ENCODE measurements at regions not wholly inside any gene's neighbourhood (a gene's known extent, or its start where the extent isn't known, plus 50 kb on each side); places are given as distances from the start of the nearest gene placed in this dataset.
"Not testable (repeated sequence)": the region's sequence is repeated elsewhere in the genome, so short reads cannot be mapped to it uniquely, and the experiment has no call there.

GRCh38 chr2:228507231-228507824 is 325.8 kb upstream of the SPHKAP start:
- no peak for DNase-seq

- DNase-seq: no peak
These were observed 322.2 kb upstream of the SPHKAP start for GRCh38 chr2:228503731-228504130.

- no peak for DNase-seq
These were observed 312.4 kb upstream of the SPHKAP start for GRCh38 chr2:228493852-228494251.

GRCh38 chr2:228479014-228479413 is 297.5 kb upstream of the SPHKAP start:
- no peak for DNase-seq

GRCh38 chr2:228474466-228474865 is 293.0 kb upstream of the SPHKAP start:
- DNase-seq: no peak

- no peak for DNase-seq
These were observed 288.2 kb upstream of the SPHKAP start for GRCh38 chr2:228469721-228470120.

GRCh38 chr2:228466851-228467250 is 285.4 kb upstream of the SPHKAP start:
- no peak for DNase-seq

GRCh38 chr2:228465408-228465807 is 283.9 kb upstream of the SPHKAP start:
- no peak for DNase-seq

GRCh38 chr2:228458364-228458763 is 276.9 kb upstream of the SPHKAP start:
- no peak for DNase-seq

- DNase-seq: no peak
These were observed 265.9 kb upstream of the SPHKAP start for GRCh38 chr2:228447266-228447915.

- peak; percentile 21 for DNase-seq
These were observed 265.2 kb upstream of the SPHKAP start for GRCh38 chr2:228446734-228447133.

GRCh38 chr2:228444161-228444560 is 262.7 kb upstream of the SPHKAP start:
- DNase-seq: no peak

- no peak for DNase-seq
These were observed 252.2 kb upstream of the SPHKAP start for GRCh38 chr2:228433721-228434120.

- no peak for DNase-seq
These were observed 250.6 kb upstream of the SPHKAP start for GRCh38 chr2:228432116-228432515.

- no peak for DNase-seq
These were observed 249.5 kb upstream of the SPHKAP start for GRCh38 chr2:228430986-228431385.

GRCh38 chr2:228426502-228427216 is 245.2 kb upstream of the SPHKAP start:
- no peak for DNase-seq

- not testable (repeated sequence) for DNase-seq
These were observed 244.0 kb upstream of the SPHKAP start for GRCh38 chr2:228425411-228426060.

- peak; percentile 61 for DNase-seq
These were observed 236.5 kb upstream of the SPHKAP start for GRCh38 chr2:228417956-228418355.

GRCh38 chr2:228417526-228417925 is 236.0 kb upstream of the SPHKAP start:
- peak; percentile 10 for DNase-seq

- DNase-seq: no peak
These were observed 228.6 kb upstream of the SPHKAP start for GRCh38 chr2:228410061-228410460.

GRCh38 chr2:228409493-228409892 is 228.0 kb upstream of the SPHKAP start:
- no peak for DNase-seq

- DNase-seq: no peak
These were observed 227.2 kb upstream of the SPHKAP start for GRCh38 chr2:228408529-228409227.

- DNase-seq: no peak
These were observed 226.3 kb upstream of the SPHKAP start for GRCh38 chr2:228407821-228408220.

Data from RPMI8226 (cell line).